ENCODE measurements at regions not wholly inside any gene's neighbourhood (a gene's known extent, or its start where the extent isn't known, plus 50 kb on each side); places are given as distances from the start of the nearest gene placed in this dataset.
"Not testable (repeated sequence)": the region's sequence is repeated elsewhere in the genome, so short reads cannot be mapped to it uniquely, and the experiment has no call there.

DNA sequence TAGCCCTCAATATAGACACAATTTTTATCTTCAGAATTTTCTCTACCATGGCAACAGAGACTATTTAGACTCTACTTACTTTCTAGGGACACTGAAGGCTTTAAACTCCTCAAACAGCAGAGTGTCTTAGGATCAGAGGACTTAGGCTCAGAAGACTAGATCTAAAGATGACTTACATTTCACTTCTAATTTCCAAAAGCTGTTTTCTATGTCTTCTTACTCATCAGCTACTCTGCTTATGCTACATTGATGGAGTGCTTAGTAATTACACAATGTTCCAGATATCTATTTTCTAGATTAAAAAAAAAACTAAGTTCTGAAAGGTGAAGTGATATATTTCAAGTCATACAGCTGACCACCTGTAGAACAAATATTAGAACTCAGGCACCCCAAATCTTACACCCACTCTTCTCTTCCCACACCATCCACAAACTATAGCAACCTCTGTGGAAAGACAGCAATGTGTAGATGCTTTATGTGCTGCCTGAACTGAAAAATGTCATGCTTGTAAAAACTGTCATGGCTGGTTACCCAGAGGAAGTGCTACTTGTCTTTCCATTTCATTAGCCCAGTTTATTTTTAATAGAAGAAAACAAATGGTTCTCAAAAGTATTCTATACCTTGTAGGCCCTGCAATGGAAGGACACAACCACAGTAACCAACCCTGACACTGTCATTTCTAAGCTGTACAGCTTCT, 831.0 kb upstream of the ACVR2A start:
- TF ChIP-seq, protein P1, sequence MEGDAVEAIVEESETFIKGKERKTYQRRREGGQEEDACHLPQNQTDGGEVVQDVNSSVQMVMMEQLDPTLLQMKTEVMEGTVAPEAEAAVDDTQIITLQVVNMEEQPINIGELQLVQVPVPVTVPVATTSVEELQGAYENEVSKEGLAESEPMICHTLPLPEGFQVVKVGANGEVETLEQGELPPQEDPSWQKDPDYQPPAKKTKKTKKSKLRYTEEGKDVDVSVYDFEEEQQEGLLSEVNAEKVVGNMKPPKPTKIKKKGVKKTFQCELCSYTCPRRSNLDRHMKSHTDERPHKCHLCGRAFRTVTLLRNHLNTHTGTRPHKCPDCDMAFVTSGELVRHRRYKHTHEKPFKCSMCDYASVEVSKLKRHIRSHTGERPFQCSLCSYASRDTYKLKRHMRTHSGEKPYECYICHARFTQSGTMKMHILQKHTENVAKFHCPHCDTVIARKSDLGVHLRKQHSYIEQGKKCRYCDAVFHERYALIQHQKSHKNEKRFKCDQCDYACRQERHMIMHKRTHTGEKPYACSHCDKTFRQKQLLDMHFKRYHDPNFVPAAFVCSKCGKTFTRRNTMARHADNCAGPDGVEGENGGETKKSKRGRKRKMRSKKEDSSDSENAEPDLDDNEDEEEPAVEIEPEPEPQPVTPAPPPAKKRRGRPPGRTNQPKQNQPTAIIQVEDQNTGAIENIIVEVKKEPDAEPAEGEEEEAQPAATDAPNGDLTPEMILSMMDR (IDR thresholded peaks at IDR 0.05; ENCODE audit: low read depth, low read length, missing control alignments) = no peak
- no peak for DNase-seq (ENCODE audit: extremely low read depth, low read depth)

DNA sequence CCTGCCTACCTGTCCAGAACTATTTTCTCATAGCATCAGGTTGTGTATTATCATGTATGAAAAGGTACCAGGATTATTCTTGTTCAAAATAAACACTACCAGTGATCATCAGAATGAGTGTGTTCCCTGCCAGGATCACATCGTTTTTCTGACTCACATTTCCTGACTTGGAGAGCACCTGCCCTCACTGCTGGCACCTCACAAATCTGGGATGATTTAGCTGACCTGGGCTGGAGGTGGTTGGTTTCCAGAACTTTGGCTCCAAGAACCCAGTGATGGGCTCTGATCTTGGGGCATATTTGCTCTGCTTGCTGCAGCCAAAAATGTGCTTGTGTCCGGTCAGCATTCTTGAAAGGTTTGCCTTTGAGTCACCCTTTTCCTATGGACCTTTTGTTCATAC, 836.3 kb upstream of the ACVR2A start:
- TF ChIP-seq, protein P1 (IDR thresholded peaks at IDR 0.05; ENCODE audit: low read depth, low read length, missing control alignments) = no peak
- no peak overlapping the region for H3K4me3 ChIP-seq (replicated peaks; ENCODE audit: low read depth, low read length)
- no peak for DNase-seq (ENCODE audit: extremely low read depth, low read depth)

More for the DNA sequence above, 831.0 kb upstream of the ACVR2A start:
- no peak overlapping the region for H3K4me3 ChIP-seq (replicated peaks; ENCODE audit: low read depth, low read length)

DNA sequence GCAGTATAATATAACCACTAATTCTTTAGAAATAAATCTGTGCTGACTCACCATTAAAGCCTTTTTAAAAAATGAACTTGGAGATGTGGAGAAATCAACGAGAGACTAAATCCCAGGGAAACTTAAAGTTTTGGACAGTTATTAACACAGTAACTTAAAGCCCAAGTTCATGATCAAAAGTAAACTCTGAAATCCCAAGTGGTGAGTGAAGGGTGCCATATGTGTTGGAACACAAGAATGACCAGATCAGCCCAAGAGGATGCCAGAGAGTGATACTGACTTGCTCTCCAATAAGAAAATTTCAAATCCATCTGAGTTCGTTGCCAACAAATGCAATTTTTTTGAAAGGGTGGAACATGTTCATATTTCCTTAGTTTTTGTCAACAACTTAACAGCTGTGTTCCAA, 838.1 kb upstream of the ACVR2A start:
- no peak overlapping the region for H3K4me3 ChIP-seq (replicated peaks; ENCODE audit: low read depth, low read length)
- DNase-seq (ENCODE audit: extremely low read depth, low read depth) = no peak
- TF ChIP-seq, protein P1 (IDR thresholded peaks at IDR 0.05; ENCODE audit: low read depth, low read length, missing control alignments) = no peak

DNA sequence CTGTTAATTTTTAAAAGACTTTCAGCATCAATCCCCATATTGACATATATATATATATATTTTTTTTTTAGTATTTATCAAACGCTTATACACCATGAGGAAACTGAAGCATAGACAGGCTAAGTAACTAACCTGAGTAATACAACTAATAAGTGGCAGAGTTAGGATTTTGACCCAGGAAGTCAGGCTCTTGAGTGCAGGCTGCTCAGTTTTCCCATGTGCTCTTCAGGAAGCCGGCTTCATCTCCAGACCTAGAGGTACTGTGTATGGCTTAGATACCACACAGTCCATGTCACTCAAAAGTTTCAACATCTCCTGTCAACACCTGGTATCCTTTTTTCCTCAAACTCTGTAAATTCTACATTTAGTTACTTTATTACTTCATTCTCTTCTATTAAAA, 841.7 kb upstream of the ACVR2A start:
- TF ChIP-seq, protein P1 (IDR thresholded peaks at IDR 0.05; ENCODE audit: low read depth, low read length, missing control alignments) = no peak
- no peak overlapping the region for H3K4me3 ChIP-seq (replicated peaks; ENCODE audit: low read depth, low read length)
- no peak for DNase-seq (ENCODE audit: extremely low read depth, low read depth)

DNA sequence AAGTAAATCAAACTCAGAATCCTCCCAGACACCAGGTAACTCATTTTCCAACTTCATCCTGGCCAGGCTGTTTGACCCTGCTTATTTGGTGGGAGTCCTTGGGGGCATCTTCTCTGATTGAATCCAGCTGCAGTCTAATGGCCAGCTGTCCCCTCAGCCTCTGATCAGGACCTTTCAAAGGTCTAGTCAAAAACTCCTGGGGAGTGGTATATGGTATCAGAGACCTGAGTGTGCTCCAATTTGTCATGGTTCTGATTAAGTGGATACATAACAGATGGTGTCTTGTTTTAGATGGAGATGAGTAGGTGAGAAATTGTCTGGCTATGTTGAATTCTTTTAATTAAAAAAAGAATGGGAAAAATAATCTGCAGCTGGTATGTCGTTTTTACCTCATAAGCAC, 842.6 kb upstream of the ACVR2A start:
- no peak overlapping the region for H3K4me3 ChIP-seq (replicated peaks; ENCODE audit: low read depth, low read length)
- TF ChIP-seq, protein P1 (IDR thresholded peaks at IDR 0.05; ENCODE audit: low read depth, low read length, missing control alignments) = no peak
- DNase-seq (ENCODE audit: extremely low read depth, low read depth) = no peak

DNA sequence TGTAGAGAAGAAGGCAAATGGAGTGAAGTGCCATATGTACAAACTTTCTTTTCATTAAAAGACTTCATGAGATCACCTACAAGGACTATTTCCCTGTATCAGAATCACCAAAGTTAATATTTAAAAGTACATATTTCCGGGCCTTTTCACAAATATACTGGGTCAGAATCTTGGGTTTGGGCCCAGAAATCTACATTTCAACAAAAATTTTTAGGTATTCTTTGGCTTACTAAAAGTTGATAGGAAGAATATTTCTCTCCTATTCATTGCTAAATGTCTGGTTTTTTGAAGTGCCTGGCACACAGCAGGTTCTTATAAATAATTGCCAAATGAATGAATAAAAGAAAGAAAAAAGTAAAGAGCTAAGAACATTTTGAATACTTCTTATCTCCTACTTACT, 843.8 kb upstream of the ACVR2A start:
- TF ChIP-seq, protein P1 (IDR thresholded peaks at IDR 0.05; ENCODE audit: low read depth, low read length, missing control alignments) = no peak
- no peak overlapping the region for H3K4me3 ChIP-seq (replicated peaks; ENCODE audit: low read depth, low read length)
- no peak for DNase-seq (ENCODE audit: extremely low read depth, low read depth)

DNA sequence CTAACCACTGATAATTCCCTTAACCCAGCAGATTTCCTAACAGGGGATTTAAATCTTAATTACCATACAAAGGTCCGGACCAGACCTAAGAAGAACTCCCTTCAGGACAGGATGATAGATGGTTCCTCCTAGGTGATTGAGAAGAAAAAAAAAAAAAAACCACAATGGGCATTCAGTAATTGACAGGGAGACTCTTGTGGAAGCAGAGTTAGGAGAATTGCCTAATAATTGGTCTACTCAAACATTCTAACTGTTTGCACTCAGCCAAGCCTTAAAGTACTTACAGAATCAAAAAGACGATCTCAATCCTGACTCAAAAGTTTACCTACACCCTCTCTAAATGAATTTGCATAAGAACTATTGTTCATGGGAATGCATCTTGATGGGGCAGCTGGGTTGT, 844.7 kb upstream of the ACVR2A start:
- H3K4me3 ChIP-seq (replicated peaks; ENCODE audit: low read depth, low read length); DNase-seq (ENCODE audit: extremely low read depth, low read depth): not testable (repeated sequence)

Data from HFF-Myc (cell line).